HEK293T (cell line): ENCODE measurements at regions not wholly inside any gene's neighbourhood (a gene's known extent, or its start where the extent isn't known, plus 50 kb on each side); places are given as distances from the start of the nearest gene placed in this dataset.

Experiments
- BHLHE40 ChIP-seq: fragments of 450-650 bp; IDR thresholded peaks from 2 replicates; pipeline ENCODE4 v1.6.1; 2016; ENCODE audit warnings: mild to moderate bottlenecking, moderate library complexity, borderline replicate concordance
- FOXM1 ChIP-seq: fragments of 450-650 bp; IDR thresholded peaks from 2 replicates; pipeline ENCODE4 v1.6.1; 2017; ENCODE audit warnings: mild to moderate bottlenecking, borderline replicate concordance
- HDGF ChIP-seq: fragments of 450-650 bp; IDR thresholded peaks from 2 replicates; pipeline ENCODE4 v1.6.1; 2017; ENCODE audit warnings: antibody characterized with exemption, borderline replicate concordance
- PKNOX1 ChIP-seq: fragments of 450-650 bp; IDR thresholded peaks from 2 replicates; pipeline ENCODE4 v1.6.1; 2016
- TARDBP ChIP-seq: fragments of 450-650 bp; IDR thresholded peaks from 2 replicates; pipeline ENCODE4 v1.6.1; 2016

GRCh38 chr13:95471960-95472359, 80.6 kb upstream of the CLDN10 start:
- TF ChIP-seq TARDBP (no peak), HDGF (no peak), PKNOX1 (no peak), FOXM1 (no peak), BHLHE40 (no peak)
